G401 (cell line): ENCODE measurements at regions not wholly inside any gene's neighbourhood (a gene's known extent, or its start where the extent isn't known, plus 50 kb on each side); places are given as distances from the start of the nearest gene placed in this dataset.

ENCODE experiments used
- DNase-seq: peaks from one replicate; pipeline ENCODE4 v3.0.0-alpha.2; 2015; ENCODE audit warnings: low spot score
- in situ Hi-C: cut with HindIII; loops from 2 replicates; pipeline ENCODE4 v1.10.0; 2016; ENCODE audit warnings: low sequenced_read_pairs, mixed read lengths

DNA sequence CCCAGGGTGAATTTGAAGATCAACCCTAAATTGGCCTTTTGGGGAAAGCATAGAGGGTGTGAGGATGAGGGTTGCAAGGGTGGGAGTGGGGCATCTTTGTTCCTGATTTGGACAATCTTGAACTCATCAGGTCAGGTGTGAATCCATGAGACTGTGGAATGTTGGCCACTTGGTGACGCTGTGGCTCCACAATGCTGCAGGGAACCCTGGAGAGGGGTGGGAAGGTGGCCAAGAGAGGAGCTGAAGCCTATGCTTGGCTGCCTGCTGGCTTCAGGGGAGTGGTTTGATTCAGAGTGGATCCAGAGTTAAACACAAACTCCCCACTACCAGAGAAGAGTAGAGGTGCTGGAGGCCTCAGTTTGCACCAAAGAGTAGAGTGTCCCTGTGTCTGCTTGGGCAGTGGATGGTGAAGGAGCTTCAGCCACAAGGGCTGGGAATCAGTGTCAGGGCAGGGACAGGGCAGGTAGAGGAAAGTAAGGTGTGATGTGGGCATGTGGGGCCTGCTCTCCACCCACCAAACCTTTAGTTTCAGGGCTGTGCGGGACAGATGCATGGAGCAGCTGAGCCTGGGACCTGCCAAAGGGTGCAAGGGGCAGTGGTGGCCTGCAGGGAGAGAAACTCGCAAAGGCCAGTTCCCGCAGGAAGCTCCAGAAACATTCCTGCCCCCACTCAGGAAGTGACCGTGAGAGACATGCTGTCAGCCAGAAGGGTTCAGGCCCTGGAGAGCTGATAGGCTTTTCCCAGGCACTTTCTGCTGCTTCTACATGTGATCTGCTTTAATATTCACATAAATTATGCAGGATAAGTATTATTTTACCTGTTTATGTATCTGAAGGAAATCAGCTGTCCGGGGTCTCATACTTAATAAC lies 81.0 kb upstream of the PRSS58 start:
- in situ Hi-C loops, result no loop called here
- no peak for DNase-seq

DNA sequence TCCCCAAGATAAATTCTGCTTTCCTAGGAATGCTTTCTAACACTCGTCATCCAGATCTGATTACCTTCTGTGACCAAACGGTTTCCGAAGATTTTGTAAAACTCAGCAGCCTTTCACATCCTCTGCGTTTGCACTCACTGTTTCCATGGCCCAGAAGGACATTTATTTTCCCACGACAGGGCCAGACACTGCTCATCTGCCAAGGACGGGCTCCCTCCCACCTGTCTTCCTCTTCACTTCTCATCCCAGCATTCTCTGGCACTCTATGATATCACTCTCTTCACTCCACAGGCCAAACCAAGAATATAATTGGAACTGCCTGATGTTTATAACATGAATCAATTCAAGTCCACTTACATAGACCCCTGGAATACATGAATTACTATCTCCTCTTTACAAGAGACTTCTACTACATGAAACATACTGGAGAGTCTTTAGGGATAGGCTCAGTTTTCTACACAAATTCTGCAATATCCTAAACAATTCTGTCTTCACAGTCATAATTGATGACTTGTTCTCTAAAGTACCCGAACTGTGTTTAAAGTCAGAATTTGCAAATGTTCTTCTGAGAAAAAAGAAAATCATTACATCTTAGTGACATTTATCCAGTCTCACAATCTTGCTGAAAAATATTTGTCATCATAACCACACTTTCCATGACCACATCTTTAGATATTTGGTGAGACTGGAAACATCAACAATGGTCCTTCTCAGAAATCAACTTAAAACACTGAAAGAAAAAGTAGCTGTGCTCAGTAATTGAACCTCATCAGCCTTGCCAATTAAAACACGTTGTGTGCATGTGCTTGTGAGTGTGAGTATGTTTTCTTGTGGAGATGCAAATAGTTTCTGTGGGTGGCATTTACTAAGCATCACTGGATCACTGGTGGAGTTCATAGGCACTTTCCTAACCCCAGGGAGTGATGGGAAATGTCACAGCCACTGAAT lies 79.5 kb upstream of the PRSS58 start:
- DNase-seq, result no peak
- in situ Hi-C loops, result no loop called here

DNA sequence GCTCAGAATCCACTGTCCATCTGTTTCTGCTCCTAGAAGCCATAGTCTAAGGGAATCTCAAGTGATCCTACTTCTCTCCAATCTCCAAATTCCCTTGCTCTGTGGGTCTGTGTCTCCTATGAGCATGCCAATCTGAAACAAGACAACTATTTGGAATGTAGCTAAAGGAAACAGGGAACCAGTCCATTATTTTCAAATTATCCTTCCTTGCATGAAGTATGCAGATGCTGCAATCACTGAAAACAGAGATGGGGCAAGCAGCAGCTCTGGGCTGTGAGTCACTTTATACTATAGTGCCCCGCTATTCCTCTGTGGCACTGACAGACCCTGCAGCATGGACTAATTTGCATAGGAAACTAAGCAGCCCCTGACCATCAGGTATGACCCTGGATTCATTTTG lies 76.9 kb upstream of the PRSS58 start:
- DNase-seq, result no peak
- in situ Hi-C loops, result no loop called here

DNA sequence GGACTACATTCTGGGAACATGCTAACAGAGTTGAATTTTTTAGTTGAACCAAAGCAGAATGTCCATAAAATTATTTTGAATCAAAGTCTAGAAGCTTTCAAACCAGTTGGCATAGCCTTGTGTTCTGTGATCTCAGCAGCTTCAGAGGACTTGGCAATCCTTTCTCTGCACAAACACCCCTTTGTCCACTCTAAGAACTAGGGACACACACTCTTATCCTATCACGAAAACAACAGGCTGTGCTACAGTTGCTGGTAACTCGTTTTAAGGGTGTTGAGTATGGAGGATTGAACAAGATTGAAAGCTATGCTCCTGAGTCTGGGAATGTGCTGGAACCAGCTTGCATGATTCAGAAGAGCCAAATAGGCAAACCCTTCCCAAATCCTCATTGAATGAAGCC lies 76.4 kb upstream of the PRSS58 start:
- no peak for DNase-seq
- in situ Hi-C loops, result no loop called here

DNA sequence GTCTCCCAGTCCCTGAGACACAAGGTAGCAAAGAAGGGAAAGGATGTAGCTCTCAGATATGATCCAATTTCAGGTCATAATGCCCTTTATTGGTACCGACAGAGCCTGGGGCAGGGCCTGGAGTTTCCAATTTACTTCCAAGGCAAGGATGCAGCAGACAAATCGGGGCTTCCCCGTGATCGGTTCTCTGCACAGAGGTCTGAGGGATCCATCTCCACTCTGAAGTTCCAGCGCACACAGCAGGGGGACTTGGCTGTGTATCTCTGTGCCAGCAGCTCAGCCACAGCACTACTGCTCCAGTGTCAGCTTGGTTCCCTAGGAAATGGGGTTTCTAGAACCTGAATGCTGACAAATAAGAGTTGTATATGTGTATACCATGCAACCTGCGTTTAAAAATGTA lies 74.6 kb upstream of the PRSS58 start:
- no peak for DNase-seq
- in situ Hi-C loops, result no loop called here

DNA sequence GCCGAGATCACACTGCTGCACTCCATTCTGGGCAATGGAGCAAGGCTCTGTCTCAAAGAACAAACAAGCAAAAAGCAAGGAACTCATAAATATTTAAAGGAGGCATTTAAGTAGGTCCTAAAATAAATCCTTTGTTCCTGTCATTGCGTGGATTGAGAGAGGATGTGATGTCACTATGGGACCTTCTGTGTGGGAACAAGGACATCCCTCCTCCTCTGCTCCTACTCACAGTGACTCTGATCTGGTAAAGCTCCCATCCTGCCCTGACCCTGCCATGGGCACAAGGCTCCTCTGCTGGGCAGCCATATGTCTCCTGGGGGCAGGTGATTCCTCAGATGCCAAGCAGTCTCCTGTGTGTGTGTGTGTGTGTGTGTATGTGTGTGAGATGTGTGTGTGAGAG lies 74.1 kb upstream of the PRSS58 start:
- DNase-seq, result no peak

DNA sequence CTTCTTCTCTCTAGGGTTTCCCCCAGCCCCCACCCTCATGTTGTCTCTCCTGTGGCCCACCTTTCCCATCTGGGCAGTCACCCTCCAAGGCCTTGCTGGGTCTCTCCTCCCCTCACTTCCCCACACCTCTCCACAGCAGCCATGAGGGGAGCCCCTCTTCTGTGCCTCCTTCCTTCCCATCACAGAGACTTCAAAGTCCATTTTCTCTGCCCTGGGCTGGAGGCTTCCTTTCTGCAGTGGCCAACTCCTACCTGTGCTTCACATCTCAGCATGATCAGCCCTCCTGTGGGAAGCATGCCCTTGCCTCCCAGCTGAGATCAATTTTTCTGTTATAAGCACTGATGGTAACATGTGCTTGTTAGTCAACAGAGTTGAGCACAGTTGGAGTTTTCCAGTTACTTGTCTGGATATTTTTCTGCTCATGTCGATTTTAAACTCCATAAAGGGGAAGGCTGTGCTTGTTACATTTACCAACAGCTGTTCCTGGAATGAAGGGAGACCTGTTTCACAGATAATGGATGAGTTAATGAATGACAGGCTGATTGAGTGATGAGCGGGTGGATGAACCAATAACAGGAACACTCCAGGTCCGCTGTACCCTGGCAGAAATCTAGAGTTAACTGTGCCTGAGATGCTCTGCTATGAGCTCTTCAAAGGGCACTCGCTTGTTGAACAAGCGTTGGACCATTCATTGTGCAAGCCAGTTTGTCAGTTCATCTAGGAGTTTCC lies 71.4 kb upstream of the PRSS58 start:
- in situ Hi-C loops, result no loop called here
- DNase-seq, result no peak

More for the DNA sequence above, 74.1 kb upstream of the PRSS58 start:
- in situ Hi-C loops, result no loop called here

DNA sequence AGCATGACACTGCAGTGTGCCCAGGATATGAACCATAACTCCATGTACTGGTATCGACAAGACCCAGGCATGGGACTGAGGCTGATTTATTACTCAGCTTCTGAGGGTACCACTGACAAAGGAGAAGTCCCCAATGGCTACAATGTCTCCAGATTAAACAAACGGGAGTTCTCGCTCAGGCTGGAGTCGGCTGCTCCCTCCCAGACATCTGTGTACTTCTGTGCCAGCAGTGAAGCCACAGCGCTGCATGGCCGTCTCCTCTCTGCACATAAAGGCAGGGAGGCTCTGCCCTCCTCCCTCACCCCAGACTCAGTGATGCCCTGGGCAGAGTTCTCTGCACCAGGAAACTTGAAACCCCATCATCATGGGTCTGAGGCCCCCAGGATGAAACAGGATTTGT lies 70.7 kb upstream of the PRSS58 start:
- in situ Hi-C loops, result no loop called here
- DNase-seq, result no peak

DNA sequence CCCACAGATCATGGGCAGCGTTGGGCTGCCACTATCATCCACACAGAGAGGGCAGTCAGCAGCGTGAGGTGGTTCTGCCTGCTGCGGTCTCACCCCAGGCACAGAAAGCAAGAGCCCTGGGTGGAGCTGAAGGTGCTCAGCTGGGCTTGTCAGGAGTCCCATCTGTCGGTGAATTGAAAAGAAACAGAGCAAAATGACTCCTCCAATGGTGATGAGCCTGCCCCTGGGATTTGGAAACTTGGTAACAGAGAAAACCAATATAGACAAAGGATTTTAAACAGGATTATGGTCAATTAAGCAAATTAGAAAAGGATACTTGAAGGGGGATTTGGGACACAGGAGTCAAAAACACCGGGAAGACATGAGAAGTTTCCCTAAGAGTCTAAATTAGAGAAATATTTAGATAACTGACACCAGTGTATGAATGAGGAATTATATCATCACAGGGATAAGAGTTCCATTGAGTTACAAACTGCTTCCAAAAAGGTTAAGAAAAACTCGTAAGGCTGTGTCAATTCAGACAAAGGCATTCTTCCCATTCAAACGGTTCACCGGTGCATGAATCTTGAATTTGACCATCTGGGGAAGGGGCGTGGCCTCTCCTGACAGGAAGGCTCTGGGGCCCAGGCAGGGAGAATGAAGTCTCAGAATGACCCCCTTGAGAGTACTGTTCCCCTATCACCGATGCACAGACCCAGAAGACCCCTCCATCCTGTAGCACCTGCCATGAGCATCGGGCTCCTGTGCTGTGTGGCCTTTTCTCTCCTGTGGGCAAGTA lies 70.0 kb upstream of the PRSS58 start:
- in situ Hi-C loops, result no loop called here
- no peak for DNase-seq

DNA sequence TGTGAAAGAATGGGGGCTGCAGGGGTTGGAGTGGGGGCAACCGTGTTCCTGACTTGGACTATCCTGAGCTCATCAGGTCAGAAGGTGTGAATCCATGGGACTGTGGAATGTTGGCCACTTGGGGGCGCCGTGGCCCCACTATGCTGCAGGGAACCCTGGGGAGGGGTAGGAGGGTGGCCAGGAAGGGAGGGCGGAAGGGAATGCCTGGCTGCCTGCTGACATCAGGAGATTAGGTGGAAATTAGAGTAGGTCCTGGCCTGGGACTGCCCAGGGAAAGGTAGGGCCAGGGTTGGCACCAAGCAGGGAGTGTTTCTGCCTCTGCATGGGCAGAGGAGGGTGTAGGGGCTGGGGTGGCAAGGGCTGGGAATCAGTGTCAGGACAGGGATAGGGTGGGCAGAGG lies 65.8 kb upstream of the PRSS58 start:
- in situ Hi-C loops, result no loop called here

DNA sequence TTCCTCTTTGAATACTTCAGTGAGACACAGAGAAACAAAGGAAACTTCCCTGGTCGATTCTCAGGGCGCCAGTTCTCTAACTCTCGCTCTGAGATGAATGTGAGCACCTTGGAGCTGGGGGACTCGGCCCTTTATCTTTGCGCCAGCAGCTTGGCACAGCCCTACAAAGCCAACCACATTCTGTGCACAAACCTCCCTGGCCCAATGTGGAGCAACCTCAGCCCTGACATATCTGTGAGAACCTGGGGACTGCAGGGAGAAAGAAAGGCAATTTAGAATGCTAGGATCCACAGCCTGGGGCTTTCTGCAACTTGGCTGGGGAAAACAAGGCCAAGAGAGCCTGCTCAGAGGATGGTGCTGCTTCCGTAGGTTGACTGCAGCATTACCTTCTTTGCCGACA lies 63.5 kb upstream of the PRSS58 start:
- in situ Hi-C loops, result no loop called here
- DNase-seq, result no peak

More for the DNA sequence above, 65.8 kb upstream of the PRSS58 start:
- no peak for DNase-seq

DNA sequence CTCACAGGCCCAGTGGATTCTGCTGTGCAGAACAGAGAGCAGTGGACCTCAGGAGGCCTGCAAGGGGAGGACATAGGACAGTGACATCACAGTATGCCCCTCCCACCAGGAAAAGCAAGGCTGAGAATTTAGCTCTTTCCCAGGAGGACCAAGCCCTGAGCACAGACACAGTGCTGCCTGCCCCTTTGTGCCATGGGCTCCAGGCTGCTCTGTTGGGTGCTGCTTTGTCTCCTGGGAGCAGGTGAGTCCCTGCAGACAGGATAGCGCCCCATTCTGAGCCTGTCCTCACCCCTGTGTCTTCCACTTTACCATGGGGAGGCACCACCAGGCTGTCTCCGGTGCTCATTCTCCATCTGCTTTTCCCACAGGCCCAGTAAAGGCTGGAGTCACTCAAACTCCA lies 63.0 kb upstream of the PRSS58 start:
- DNase-seq, result no peak
- in situ Hi-C loops, result no loop called here

DNA sequence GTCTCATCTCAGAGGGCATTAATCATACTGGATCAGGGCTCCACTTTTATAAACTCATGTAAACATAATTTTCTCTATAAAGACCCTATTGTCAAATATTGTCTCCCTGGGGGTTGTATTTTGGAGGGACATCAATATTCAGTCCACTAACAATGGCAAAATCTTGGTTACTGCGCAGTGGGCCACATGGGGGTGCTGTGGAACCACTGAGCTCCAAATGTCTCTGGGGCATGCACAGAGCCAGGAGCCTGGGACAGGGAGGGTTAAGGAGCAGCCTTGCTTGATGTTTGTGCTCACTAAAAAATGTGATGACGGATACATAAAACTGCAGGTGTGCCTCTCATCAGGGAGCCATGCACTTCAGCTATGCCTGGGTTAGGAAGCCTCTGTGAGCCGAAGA lies 62.1 kb upstream of the PRSS58 start:
- no peak for DNase-seq
- in situ Hi-C loops, result no loop called here

DNA sequence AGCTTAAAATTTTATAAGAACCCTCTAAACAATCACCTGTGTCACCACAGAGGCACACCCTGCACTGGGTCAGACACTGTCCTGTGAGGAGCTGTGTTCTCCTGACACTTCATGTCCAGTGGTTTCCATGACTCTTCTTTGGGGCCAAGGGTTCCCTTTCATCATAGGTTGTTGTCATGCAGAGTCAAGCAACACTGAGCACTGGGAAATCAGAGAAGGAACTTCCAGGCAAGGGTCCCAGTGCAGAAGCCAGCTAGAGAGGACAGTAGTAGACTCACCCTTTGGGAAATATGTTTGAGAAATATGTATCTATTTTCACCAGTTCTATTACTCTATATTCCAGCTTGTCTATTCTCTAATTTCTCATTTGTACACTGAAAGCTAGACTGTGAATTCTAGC lies 56.4 kb upstream of the PRSS58 start:
- no peak for DNase-seq
- in situ Hi-C loops, result no loop called here

DNA sequence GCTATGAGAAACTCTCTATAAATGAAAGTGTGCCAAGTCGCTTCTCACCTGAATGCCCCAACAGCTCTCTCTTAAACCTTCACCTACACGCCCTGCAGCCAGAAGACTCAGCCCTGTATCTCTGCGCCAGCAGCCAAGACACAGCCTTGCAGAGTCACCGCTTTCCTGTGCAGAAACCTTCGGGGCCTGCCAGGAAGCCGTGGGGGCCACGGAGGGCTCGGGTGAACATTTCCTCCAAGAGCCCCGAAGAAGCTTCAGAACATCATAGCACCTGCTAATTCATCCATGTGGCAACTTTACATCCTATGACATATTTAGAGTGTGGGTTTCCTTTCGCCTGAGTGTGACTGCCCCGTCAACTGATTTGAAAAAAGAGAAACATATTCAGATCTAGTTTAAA lies 55.7 kb upstream of the PRSS58 start:
- in situ Hi-C loops, result no loop called here
- DNase-seq, result no peak

DNA sequence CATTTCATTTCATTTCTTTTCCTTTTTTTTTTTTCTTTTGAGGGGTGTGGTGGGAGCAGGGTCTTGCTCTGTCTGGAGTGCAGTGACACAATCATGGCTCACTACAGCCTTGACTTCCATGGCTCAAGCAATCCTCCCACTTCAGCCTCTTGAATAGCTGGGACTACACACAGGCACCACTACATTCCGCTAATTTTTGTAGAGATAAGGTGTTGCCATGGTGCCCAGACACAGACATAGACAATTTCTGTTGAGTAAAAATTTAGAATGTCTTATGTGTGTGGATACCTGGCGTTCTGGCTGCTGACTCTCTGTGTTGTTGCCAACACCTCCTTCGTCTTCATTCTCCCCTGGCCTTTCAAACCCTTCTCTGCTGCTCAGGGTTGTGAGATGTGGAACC lies 54.0 kb upstream of the PRSS58 start:
- in situ Hi-C loops, result no loop called here
- no peak for DNase-seq

DNA sequence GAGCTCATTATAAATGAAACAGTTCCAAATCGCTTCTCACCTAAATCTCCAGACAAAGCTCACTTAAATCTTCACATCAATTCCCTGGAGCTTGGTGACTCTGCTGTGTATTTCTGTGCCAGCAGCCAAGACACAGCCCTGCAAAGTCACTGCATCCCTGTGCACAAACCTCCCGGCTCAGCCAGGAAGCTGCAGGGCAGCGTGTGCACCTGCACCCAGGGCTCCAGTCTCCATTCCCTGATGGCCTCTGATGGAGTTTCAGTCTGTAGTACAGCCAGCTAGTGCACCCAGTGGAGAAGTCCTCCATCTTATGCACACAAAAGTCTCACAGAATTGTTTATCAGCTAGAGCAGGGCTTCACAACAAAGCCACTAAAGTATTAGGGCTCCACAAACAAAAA lies 51.1 kb upstream of the PRSS58 start:
- no peak for DNase-seq
- in situ Hi-C loops, result no loop called here

DNA sequence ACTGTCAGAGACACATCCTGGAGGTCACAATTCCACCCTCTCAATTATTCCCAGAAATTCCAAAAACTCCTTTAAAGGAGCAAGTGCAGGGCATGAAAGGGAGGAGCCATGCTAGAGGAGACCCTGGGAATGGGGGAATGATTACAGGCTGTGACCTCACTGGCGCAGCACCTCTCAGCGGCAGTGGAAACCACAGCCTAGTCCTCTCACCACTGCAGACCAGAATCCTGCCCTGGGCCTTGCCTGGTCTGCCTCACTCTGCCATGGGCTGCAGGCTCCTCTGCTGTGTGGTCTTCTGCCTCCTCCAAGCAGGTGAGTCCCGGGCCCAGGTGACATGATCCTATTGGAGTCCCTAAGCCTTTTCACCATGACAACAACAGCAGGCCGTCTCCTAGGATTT lies 50.5 kb upstream of the PRSS58 start:
- DNase-seq, result no peak
- in situ Hi-C loops, result no loop called here
